NCI-H2196 treated with DMSO at 0.1 percent for 48 hours (cell line): ENCODE measurements at regions not wholly inside any gene's neighbourhood (a gene's known extent, or its start where the extent isn't known, plus 50 kb on each side); places are given as distances from the start of the nearest gene placed in this dataset.

Experiments used
- DNase-seq: peaks from one replicate; lab custom pipeline; 2025; ENCODE audit not compliant: unreplicated experiment; lab: John Stamatoyannopoulos, UW

- no peak for DNase-seq
Observed at GRCh38 chr18:77505499-77505898, 255.9 kb downstream of the GALR1 start.

GRCh38 chr18:77512152-77512551 lies 262.5 kb downstream of the GALR1 start:
- no peak for DNase-seq

GRCh38 chr18:77517901-77518300 lies 268.3 kb downstream of the GALR1 start:
- no peak for DNase-seq

GRCh38 chr18:77520767-77521166 lies 271.1 kb downstream of the GALR1 start:
- no peak for DNase-seq

- no peak for DNase-seq
Observed at GRCh38 chr18:77522051-77522675, 272.5 kb downstream of the GALR1 start.

DNA sequence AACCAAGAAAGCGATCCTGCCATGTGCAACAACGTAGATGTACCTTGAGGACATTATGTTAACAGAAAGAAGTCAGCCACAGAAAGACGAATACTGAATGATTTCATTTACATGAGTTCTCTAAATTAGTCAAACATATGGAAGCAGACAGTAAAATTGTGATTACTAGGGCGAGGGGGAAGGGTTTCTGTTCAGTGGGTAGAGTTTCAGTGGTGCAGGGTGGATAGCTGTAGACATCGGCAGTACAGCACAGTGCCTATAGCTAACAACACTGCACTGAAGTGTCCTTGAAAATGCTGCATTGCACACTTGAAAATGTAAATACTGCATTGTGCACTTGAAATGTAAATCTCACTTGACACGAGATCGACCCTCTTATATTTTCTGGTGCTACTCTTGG lies 275.3 kb downstream of the GALR1 start:
- no peak for DNase-seq

GRCh38 chr18:77526962-77527361 lies 277.3 kb downstream of the GALR1 start:
- DNase-seq = no peak

GRCh38 chr18:77528872-77529271 lies 279.2 kb downstream of the GALR1 start:
- no peak for DNase-seq

DNA sequence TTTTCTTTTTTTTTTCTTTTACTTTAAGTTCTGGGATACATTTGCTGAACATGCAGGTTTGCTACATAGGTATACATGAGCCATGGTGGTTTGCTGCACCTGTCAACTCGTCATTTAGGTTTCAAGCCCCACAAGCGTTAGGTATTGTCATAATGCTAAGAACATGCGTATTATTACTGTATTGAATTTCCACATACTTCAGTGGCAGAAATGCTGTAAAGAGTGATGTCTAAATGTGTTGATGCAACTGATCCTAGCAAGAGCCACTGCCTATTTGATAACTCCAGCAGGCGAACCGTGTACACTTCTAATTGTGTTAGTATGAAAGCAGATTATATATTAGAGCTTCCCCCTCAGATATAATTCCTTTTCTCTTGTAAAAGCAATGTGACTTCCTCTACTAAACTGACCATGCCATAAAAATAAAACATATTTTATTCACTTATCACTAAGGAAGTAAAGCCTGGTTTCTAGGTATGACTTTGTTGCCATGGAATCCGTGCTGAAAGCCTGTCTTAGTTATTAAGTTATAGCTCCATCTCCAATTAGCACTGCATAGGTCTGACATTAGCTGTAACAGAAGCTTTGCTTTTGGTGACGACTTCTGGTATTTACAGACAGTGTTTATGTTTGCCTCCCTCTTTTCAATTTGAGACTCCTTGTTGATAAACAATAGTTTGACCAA lies 280.0 kb downstream of the GALR1 start:
- no peak for DNase-seq

- DNase-seq = no peak
Observed at GRCh38 chr18:77530732-77531131, 281.1 kb downstream of the GALR1 start.

- DNase-seq = no peak
Observed at GRCh38 chr18:77539860-77540259, 290.2 kb downstream of the GALR1 start.

GRCh38 chr18:77544792-77545191 lies 295.1 kb downstream of the GALR1 start:
- DNase-seq = no peak

- no peak for DNase-seq
Observed at GRCh38 chr18:77547757-77548156, 298.1 kb downstream of the GALR1 start.

GRCh38 chr18:77548790-77549420 lies 299.3 kb downstream of the GALR1 start:
- no peak for DNase-seq

DNA sequence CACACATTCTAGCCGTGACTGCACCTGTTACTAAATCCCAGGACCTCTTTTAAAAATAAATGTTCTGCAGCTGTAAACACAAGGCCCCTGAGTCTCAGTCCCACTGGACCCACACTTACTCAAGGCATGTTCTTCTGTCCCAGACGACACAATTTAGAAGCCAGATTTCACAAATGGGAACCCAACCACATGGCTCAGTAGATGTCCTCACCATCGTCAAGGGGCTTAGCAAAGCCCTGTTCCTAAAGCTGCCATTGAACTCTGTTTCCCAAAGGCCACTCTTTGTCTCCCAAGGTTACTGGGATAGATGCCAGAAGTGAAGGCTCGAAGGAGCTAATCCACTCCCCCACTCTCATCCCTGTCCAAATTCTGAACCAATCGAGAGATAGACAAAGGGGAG lies 301.0 kb downstream of the GALR1 start:
- no peak for DNase-seq

DNA sequence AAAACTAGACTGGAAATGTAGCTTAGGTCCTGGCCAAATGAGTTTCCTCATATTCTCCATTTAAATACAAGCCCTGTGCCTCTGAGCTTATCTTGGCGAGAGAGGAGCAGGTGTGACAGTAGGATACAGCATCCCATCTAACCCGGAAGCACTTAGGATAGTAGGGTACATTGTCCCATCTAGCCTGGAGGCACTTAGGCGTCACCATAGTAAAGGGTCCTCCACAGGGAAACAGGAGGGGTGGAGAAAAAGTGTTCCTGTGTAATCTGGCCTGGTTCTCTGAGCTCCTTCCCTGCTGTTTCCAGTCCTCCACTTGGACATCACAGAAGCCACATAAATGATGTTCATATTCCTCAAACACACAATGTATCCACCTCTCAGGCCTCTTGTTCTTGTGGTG lies 301.4 kb downstream of the GALR1 start:
- no peak for DNase-seq

DNA sequence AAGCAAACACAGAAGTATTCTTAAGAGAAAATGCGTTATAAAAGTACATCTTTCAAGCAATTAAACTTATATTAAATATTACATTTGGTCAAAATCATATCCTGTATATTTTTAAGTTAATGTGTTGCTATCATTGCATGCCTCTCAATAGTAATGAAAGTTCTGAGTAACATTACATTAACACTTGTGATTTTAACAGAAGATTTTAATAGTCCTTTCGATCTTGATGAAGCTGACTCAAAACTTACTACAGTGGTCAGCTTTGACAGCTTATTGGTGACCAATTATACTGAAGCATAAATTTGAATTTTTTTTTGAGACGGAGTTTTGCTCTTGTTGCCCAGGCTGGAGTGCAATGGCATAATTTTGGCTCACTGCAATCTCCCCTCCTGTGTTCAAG lies 303.3 kb downstream of the GALR1 start:
- DNase-seq = no peak

DNA sequence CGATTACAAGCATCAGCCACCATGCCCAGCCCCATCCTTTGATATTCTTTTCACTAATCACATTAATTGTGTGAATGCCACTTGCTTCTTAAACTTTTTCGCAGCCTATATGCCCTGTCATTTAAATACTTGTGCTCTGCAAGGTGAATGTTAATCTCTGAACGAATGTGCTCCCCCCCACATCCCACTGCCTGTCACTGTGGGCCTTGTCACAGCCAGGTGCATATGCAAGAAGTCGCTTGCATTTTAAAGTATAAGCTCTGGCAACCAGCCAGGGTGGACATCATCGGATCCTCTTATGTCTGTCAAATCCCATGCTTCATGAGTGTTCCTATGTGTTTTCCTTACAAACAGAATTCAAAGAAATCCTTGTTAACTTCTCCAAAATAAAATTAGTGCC lies 304.4 kb downstream of the GALR1 start:
- DNase-seq = no peak

DNA sequence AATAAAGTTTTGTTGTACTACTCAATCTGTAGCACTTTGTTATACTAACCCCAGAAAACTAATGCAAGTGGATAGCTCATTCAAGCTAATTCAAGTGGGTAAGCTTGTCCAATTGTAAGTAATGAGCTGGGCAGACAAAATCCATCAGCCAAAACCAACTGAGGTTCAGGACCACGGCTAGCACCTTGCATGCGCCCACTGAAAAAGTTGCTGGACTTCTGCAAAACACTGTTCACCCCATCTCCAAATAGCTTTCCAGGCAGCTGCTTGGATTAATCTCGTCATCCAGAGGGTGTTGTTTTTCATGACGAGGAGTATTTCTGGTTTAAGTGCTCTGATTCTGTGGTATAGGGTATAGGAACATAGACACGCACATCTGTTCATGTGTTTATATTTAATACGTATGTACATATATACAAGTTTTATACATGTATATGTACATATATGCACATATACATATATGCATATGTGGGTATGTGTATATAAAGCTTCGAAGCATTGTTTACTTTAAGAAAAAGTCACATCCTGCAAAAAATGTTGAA lies 307.5 kb downstream of the GALR1 start:
- no peak for DNase-seq

GRCh38 chr18:77559274-77559910 lies 309.7 kb downstream of the GALR1 start:
- DNase-seq = no peak

DNA sequence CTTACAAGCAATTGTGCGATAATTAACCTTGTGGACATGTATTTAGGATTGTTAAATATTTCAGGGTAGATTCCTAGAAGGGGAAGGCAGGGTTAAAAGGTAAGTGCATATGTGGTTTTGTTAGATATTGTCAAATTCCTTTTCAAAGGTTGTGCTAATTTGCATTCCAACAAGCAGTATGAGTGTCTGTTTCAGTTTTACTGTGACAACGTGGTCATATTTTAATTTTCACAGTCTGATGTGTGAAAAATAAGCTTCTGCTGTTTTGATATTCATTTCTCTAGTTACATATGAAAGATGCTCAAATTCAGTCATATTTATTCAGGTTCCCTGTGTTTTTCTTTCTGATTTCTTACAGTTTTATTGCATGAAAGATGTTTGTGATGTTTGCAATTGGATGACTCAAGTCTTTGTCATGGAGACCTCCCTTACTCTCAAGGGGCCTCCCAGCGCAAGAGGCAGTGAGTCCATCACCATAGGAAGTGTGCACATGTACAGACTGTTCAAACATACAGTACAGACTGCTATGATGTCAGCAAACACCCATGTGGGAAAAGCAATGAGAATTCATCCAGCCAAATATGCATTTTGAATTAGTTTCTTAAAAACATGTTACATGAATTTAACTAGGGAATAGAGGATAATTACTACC lies 310.8 kb downstream of the GALR1 start:
- DNase-seq = no peak
